Tibial nerve (tissue), 4 donors: ENCODE measurements at regions not wholly inside any gene's neighbourhood (a gene's known extent, or its start where the extent isn't known, plus 50 kb on each side); places are given as distances from the start of the nearest gene placed in this dataset.

Experiments
- DNase-seq, 2 donors: peaks; one replicate each; pipeline ENCODE4 v3.0.0-alpha.2; 2019; ENCODE audit warnings: low spot score in 2 of 2
- H3K27ac ChIP-seq, 4 donors: fragments of 200-600 bp; sonication (generic) in 3 of 4; one replicate each; pipeline ENCODE4 v1.5.1; 2017 to 2019; ENCODE audit warnings: mild to moderate bottlenecking in 1 of 4
- H3K27me3 ChIP-seq, 2 donors: fragments of 200-600 bp; sonication (generic) in 1 of 2; one replicate each; pipeline versions ENCODE4 v1.5.1 to v1.6.0; 2017 to 2019
- H3K36me3 ChIP-seq, 3 donors: fragments of 200-600 bp; sonication (generic); one replicate each; pipeline ENCODE4 v1.5.1; 2018 to 2019
- H3K4me1 ChIP-seq, 4 donors: fragments of 200-600 bp; sonication (generic) in 3 of 4; one replicate each; pipeline ENCODE4 v1.5.1; 2017 to 2019
- H3K4me3 ChIP-seq, 4 donors: fragments of 200-600 bp; sonication (generic) in 3 of 4; one replicate each; pipeline ENCODE4 v1.5.1; 2017 to 2019; ENCODE audit warnings: mild to moderate bottlenecking in 1 of 4, moderate library complexity in 1 of 4
- H3K9me3 ChIP-seq, 4 donors: fragments of 200-600 bp; sonication (generic) in 3 of 4; one replicate each; pipeline ENCODE4 v1.5.1; 2017 to 2019
- EP300 ChIP-seq, 2 donors: sonication (generic); formaldehyde crosslinking; IDR thresholded peaks; one replicate each; pipeline ENCODE4 v1.6.1; 2017; ENCODE audit warnings: antibody characterized with exemption in 2 of 2, mild to moderate bottlenecking in 1 of 2
- POLR2A ChIP-seq, 2 donors: fragments of 450-650 bp; IDR thresholded peaks; one replicate each; pipeline ENCODE4 v1.6.1; 2017; ENCODE audit warnings: antibody characterized with exemption in 2 of 2, mild to moderate bottlenecking in 2 of 2, moderate library complexity in 2 of 2
- WGBS, 2 donors: methylation state at CpG; one replicate each; pipeline ENCODE4 v1.1.5; 2018; 5-methylcytosine and 5-hydroxymethylcytosine counted together
- TF ChIP-seq, protein P1 (sequence below), 5 experiments: fragments of 200-600 bp in 3 of 5; fragments of 450-650 bp in 2 of 5; sonication (generic) in 3 of 5; IDR thresholded peaks; one replicate each; pipeline ENCODE4 v1.5.1; 2016 to 2019; ENCODE audit warnings: antibody characterized with exemption in 5 of 5, mild to moderate bottlenecking in 3 of 5, moderate library complexity in 2 of 5

DNA sequence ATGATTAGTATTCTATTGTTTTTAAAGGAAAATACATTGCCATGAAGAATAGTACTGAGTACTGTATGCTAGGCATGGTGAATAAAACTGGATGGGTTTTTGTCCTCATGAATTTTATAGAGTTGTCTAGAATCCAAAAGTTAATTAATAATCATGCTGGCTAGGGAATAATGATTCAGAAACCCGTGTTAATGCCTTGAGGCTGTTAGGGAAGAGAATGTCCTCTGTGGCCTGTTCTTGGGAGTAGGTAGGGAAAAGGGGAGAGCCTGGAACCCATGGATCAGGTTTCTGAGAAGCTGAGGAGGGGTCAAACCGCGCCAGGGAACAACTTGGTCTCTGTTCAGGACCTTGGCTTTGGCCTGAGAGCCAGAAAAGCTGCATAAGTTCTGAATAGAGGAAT is 1376.3 kb upstream of the SLC10A2 start:
- TF ChIP-seq EP300 (IDR thresholded peaks at IDR 0.05) (no peak), POLR2A (IDR thresholded peaks at IDR 0.05) (no peak)
- TF ChIP-seq, protein P1, sequence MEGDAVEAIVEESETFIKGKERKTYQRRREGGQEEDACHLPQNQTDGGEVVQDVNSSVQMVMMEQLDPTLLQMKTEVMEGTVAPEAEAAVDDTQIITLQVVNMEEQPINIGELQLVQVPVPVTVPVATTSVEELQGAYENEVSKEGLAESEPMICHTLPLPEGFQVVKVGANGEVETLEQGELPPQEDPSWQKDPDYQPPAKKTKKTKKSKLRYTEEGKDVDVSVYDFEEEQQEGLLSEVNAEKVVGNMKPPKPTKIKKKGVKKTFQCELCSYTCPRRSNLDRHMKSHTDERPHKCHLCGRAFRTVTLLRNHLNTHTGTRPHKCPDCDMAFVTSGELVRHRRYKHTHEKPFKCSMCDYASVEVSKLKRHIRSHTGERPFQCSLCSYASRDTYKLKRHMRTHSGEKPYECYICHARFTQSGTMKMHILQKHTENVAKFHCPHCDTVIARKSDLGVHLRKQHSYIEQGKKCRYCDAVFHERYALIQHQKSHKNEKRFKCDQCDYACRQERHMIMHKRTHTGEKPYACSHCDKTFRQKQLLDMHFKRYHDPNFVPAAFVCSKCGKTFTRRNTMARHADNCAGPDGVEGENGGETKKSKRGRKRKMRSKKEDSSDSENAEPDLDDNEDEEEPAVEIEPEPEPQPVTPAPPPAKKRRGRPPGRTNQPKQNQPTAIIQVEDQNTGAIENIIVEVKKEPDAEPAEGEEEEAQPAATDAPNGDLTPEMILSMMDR (IDR thresholded peaks at IDR 0.05): no peak
- H3K9me3 ChIP-seq: no peaks in the 10 kb centered on the region
- no peaks in the 10 kb centered on the region for H3K27me3 ChIP-seq
- H3K27ac ChIP-seq: no peak overlapping the region
- no peaks in the 10 kb centered on the region for H3K4me1 ChIP-seq
- no peaks in the 10 kb centered on the region for H3K36me3 ChIP-seq
- no peak for DNase-seq
- no peak overlapping the region for H3K4me3 ChIP-seq
- 76 to 77% methylated on average over 3 of the region's 3 CpGs for WGBS, 2 donors

DNA sequence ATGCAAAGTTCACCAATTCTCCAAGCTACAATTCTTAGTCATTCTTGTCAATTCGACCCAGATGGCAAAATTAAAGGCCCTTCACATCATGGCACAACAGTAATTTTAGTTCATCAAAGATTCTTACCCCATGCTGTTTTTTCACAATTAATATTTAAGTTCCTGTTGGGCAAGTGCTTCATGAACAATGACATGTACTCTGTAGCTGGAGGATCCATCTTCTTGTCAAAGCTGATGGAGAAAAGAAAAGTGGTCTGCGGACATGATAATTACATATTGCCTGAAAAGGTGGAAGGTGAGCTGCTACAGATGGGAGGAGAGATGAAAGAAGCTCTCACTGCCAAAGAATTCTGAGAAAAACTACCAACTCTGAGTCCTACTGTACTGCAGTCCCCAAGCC is 1370.3 kb upstream of the SLC10A2 start:
- 80 to 83% methylated on average over 2 of the region's 2 CpGs for WGBS, 2 donors
- H3K4me3 ChIP-seq: no peak overlapping the region
- DNase-seq: no peak
- no peaks in the 10 kb centered on the region for H3K36me3 ChIP-seq
- H3K4me1 ChIP-seq: no peaks in the 10 kb centered on the region
- TF ChIP-seq, protein P1 (IDR thresholded peaks at IDR 0.05): no peak
- TF ChIP-seq POLR2A (IDR thresholded peaks at IDR 0.05) (no peak), EP300 (IDR thresholded peaks at IDR 0.05) (no peak)
- H3K27me3 ChIP-seq: no peaks in the 10 kb centered on the region
- no peaks in the 10 kb centered on the region for H3K9me3 ChIP-seq
- H3K27ac ChIP-seq: no peak overlapping the region

DNA sequence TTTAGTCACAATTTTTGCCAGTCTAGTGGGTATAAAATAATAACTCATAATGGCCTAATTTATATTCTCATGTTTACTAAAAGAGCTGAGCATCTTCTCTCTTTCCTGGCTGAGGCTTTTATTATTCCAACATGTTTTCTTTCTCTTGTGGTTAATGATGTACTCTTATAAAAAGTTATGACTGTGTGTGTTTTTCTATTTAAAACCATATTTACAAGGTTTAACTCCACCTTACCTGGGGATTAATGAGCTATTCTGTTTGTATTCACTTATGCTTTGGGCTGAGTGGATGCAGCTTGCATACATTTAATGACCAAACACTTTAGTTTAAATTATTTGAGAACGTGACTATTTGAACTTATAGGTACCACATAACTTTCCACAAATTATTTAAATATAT is 1365.7 kb upstream of the SLC10A2 start:
- Histone ChIP-seq H3K4me1 (no peaks in the 10 kb centered on the region), H3K4me3 (no peak overlapping the region), H3K36me3 (no peaks in the 10 kb centered on the region), H3K27ac (no peak overlapping the region), H3K27me3 (no peaks in the 10 kb centered on the region), H3K9me3 (no peaks in the 10 kb centered on the region)
- TF ChIP-seq, protein P1 (IDR thresholded peaks at IDR 0.05): no peak
- no peak for TF ChIP-seq EP300 (IDR thresholded peaks at IDR 0.05)
- TF ChIP-seq POLR2A (IDR thresholded peaks at IDR 0.05): no peak
- DNase-seq: no peak
- 93 to 98% methylated on average over 1 of the region's 1 CpG for whole genome bisulfite sequencing, 2 donors

DNA sequence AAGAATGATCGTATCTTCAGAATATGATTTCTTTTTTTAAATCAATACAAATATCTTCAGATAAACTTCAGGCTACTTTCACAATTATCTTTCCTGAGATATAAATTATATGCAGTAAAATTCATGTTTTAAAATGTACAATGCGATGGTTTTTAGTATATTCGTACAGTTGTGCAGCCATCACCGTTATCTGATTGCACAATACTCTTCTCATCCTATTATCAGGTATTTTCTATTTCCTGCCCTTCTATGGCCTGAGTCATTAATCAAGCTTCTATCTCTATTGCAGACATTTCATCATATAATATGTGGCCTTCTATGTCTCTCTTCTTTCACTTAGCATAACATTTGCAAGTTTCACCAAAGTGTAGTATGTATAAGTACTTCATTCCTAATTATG is 1360.2 kb upstream of the SLC10A2 start:
- no peak for TF ChIP-seq EP300 (IDR thresholded peaks at IDR 0.05)
- no peak for TF ChIP-seq POLR2A (IDR thresholded peaks at IDR 0.05)
- TF ChIP-seq, protein P1 (IDR thresholded peaks at IDR 0.05): no peak
- 92 to 94% methylated on average over 4 of the region's 4 CpGs for WGBS, 2 donors
- no peaks in the 10 kb centered on the region for H3K4me1 ChIP-seq
- DNase-seq: no peak
- no peaks in the 10 kb centered on the region for H3K36me3 ChIP-seq
- no peaks in the 10 kb centered on the region for H3K9me3 ChIP-seq
- H3K4me3 ChIP-seq: no peak overlapping the region
- H3K27ac ChIP-seq: no peak overlapping the region
- H3K27me3 ChIP-seq: no peaks in the 10 kb centered on the region

DNA sequence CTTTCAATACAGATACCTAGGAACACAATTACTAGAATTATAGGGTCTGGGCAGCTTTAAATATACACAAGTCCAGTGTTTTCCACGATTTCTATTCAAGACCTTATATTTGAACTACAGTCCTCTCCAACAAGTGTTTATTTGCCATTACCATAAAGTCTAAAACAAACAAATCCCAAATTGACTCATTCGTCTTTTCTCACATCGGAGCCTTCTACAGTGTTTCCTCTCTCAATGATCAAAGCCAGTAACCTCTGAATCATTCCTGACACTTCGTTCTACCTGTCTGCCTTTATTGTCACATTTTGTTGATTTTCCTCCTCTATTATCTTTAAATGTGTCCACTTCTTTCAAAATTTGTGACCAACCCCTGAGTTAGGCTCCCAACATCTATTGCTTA is 1356.5 kb upstream of the SLC10A2 start:
- DNase-seq: no peak
- Histone ChIP-seq H3K9me3 (no peaks in the 10 kb centered on the region), H3K4me1 (no peaks in the 10 kb centered on the region), H3K27ac (no peak overlapping the region), H3K36me3 (no peaks in the 10 kb centered on the region), H3K4me3 (no peak overlapping the region), H3K27me3 (no peaks in the 10 kb centered on the region)
- WGBS, 2 donors: 83 to 85% methylated on average over 4 of the region's 4 CpGs
- TF ChIP-seq EP300 (IDR thresholded peaks at IDR 0.05) (no peak), POLR2A (IDR thresholded peaks at IDR 0.05) (no peak)
- TF ChIP-seq, protein P1 (IDR thresholded peaks at IDR 0.05): no peak
